DMS153 (cell line): ENCODE measurements at regions not wholly inside any gene's neighbourhood (a gene's known extent, or its start where the extent isn't known, plus 50 kb on each side); places are given as distances from the start of the nearest gene placed in this dataset.
"Not testable (repeated sequence)": the region's sequence is repeated elsewhere in the genome, so short reads cannot be mapped to it uniquely, and the experiment has no call there.

Source experiments
- DNase-seq: peaks from one replicate; lab custom pipeline; 2025; lab: John Stamatoyannopoulos, UW

DNA sequence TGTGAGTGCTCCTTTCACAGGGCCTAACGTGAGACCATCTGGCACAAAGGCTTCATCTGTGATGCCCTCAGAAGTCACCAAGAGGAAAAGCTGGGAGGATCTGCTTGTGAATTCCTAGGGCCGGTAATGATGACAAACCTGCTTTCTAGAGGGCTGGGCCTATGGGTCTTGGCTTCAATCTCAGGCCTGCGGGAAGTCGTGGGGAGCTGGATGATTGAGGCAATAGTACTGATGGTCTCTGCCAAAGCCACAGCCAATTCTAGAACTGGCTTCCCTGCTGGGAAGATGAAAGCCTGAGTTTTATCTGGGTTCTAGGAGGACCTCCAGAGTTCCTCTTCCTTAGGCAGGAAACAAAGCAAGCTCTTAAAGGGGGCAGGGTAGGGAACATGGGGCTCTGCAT, 102.7 kb downstream of the TMEM215 start:
- DNase-seq: peak; percentile 14

DNA sequence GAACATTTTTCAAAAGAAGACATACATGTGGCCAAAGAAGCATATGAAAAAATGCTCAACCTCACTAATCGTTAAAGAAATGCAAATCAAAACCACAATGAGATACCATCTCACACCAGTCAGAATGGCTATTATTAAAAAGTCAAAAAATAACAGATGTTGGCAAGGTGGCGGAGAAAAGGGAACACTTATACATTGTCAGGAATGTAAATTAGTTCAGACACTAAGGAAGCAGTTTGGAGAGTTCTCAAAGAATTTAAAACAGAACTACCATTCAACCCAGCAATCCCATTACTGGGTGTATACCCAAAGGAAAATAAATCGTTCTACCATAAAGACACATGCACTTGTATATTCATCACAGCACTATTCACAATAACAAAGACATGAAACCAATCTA, 106.9 kb downstream of the APTX start:
- DNase-seq: not testable (repeated sequence)

DNA sequence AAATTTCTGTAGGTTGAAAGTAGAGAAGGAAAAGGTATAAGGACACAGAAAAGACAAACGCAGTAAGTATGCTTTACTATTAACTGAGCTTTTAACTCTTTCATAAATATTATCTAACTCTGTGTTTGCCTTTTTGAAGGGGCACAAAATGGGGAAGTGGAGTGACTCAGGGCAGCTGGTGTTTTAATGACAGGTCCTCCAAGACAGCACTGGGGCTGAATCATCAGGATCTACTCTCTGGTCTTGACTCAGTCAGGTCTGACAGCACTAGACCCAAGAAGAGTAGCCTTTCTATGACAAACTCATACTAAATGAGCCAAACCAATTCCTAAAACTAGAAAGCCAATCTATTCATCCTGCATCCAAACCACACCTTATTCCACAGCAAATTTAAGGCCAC, 102.2 kb downstream of the APTX start:
- DNase-seq: no peak

DNA sequence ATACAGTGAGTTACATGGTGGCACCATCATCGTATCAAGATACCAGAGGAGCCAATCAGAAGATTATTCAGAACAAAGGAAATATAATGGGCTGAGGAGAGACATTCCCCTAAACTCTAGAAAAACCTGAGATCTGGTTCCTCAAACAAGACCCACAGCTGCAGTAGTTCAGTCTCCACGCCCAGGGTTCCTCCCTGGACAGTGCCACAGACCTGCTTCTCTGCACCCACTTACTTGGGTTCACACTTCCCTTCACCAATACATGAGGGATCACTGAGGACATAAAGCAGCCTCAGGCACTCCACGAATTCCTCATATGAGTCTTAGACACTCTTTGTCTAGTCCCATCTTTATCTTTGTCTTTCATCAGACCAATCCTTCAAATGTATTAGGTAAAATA, 101.7 kb downstream of the APTX start:
- DNase-seq: no peak

DNA sequence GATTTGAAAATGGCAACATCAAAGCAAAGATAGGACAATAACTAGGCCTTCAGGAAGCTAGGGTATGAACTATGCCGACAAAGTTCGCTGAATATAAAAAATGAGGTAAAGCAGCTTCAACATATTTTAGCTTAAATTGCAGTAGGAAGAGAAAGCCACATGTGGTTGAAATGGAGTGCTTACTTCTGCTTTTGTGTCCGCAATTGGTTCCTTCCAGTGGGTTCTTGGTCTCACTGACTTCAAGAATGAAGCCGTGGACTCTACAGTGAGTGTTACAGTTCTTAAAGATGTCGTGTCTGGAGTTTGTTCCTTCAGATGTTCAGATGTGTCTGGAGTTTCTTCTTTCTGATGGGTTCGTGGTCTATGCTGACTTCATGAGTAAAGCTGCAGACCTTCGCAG, 95.2 kb downstream of the APTX start:
- no peak for DNase-seq

DNA sequence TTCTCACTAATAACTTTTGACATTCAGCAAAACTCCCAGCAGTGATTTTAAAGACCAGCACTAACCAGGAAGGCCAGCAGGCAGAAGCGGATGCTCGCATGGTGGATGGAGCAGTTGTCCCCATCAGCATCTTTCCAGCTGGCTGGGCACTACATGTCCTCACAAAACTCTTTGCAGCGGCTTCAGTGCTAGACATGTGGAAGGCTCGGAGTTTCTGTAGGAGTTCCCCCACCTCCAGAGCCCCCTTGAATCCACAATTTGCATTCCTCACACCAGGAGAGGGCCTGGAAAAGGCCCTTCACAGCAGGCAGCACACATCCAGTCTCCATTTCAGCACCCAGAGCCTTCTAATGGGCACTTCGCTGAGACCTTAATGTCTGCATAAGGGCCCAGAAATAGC, 85.6 kb downstream of the APTX start:
- DNase-seq: no peak

DNA sequence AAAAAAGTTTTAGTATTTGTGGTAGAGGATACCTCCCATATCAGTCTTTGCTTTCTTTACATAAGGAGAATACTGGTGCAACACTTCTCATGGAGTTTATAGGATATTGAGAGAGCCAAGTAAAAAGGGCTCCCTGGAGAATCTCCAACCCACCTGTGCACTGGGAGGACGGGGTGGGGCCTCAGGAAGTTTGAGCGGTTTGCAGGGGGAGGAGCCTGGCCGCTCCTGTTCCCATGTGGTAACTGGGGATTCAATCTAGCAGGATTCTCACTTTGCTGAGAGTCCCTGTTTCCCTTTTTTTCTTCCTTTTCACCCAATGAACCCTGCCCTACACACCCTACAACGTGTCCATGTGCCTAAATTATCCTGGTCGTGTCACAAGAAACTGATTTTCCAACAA, 82.8 kb downstream of the APTX start:
- no peak for DNase-seq
